Gastrocnemius medialis (tissue), 4 donors: ENCODE measurements at regions not wholly inside any gene's neighbourhood (a gene's known extent, or its start where the extent isn't known, plus 50 kb on each side); places are given as distances from the start of the nearest gene placed in this dataset.

Source experiments
- POLR2A ChIP-seq, 2 donors: fragments of 450-650 bp; IDR thresholded peaks; one replicate each; pipeline ENCODE4 v1.6.1; 2017; ENCODE audit warnings: antibody characterized with exemption in 2 of 2, mild to moderate bottlenecking in 2 of 2, moderate library complexity in 2 of 2
- TF ChIP-seq, protein P1 (sequence below), 5 experiments: fragments of 450-650 bp in 3 of 5; fragments of 200-600 bp in 2 of 5; sonication (generic) in 2 of 5; IDR thresholded peaks in 4 of 5; conservative IDR thresholded peaks in 1 of 5; 1 replicate in 4 of 5; 2 replicates in 1 of 5; pipeline ENCODE4 v1.5.1; 2016 to 2019; ENCODE audit warnings: antibody characterized with exemption in 5 of 5, mild to moderate bottlenecking in 3 of 5, moderate library complexity in 3 of 5

DNA sequence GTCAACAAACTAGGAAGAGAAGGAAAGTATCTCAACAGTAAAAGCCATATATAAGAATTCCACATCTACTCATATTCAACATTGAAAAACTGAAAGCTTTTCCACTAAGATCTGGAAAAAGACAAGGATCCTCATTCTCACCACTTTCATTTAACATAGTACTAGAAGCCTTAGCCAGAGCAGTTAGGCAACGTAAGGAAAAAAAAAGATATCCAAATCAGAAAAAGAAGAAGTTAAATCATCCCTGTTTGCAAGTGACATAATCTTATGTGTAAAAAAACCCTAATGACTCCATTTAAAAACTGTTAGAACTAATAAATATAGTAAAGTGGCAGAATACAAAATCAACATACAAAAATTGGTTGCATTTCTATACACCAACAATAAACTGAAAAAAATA is 426.2 kb downstream of the BCAT1 start:
- TF ChIP-seq, protein P1, sequence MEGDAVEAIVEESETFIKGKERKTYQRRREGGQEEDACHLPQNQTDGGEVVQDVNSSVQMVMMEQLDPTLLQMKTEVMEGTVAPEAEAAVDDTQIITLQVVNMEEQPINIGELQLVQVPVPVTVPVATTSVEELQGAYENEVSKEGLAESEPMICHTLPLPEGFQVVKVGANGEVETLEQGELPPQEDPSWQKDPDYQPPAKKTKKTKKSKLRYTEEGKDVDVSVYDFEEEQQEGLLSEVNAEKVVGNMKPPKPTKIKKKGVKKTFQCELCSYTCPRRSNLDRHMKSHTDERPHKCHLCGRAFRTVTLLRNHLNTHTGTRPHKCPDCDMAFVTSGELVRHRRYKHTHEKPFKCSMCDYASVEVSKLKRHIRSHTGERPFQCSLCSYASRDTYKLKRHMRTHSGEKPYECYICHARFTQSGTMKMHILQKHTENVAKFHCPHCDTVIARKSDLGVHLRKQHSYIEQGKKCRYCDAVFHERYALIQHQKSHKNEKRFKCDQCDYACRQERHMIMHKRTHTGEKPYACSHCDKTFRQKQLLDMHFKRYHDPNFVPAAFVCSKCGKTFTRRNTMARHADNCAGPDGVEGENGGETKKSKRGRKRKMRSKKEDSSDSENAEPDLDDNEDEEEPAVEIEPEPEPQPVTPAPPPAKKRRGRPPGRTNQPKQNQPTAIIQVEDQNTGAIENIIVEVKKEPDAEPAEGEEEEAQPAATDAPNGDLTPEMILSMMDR (IDR thresholded peaks at IDR 0.05 in 4 of 5, conservative IDR thresholded peaks at IDR 0.05 in 1 of 5) = no peak
- no peak for TF ChIP-seq POLR2A (IDR thresholded peaks at IDR 0.05)
